ENCODE measurements at regions not wholly inside any gene's neighbourhood (a gene's known extent, or its start where the extent isn't known, plus 50 kb on each side); places are given as distances from the start of the nearest gene placed in this dataset.

GRCh38 chr7:96402913-96403312, 81.0 kb upstream of the SLC25A13 start:
- DNase-seq: no peak

- no peak for DNase-seq
Measured at GRCh38 chr7:96401200-96401599, 79.3 kb upstream of the SLC25A13 start.

- no peak for DNase-seq
Measured at GRCh38 chr7:96400518-96400917, 78.6 kb upstream of the SLC25A13 start.

GRCh38 chr7:96400001-96400400, 78.1 kb upstream of the SLC25A13 start:
- DNase-seq: no peak

- no peak for DNase-seq
Measured at GRCh38 chr7:96397936-96398598, 76.2 kb upstream of the SLC25A13 start.

- no peak for DNase-seq
Measured at GRCh38 chr7:96388620-96389383, 66.9 kb upstream of the SLC25A13 start.

- no peak for DNase-seq
Measured at GRCh38 chr7:96388166-96388565, 66.3 kb upstream of the SLC25A13 start.

GRCh38 chr7:96380111-96380512, 58.2 kb upstream of the SLC25A13 start:
- DNase-seq: no peak

GRCh38 chr7:96377399-96377798, 55.5 kb upstream of the SLC25A13 start:
- DNase-seq: no peak

All from stimulated activated CD4-positive, alpha-beta T cell treated with anti-CD3 and anti-CD28 coated beads, Interleukin-2, amount 100 ng/mL, for 24 hours (primary cell).